HG03060 (cell line): ENCODE measurements at regions not wholly inside any gene's neighbourhood (a gene's known extent, or its start where the extent isn't known, plus 50 kb on each side); places are given as distances from the start of the nearest gene placed in this dataset.

Experiments
- ATAC-seq: cut with Tn5 transposase; IDR thresholded peaks from one replicate; pipeline ENCODE4 v1.9.1; 2021; ENCODE audit warnings: low read depth, moderate number of reproducible peaks; ENCODE audit not compliant: unreplicated experiment

GRCh38 chr12:104814944-104815343, 143.1 kb downstream of the SLC41A2 start:
- no peak for ATAC-seq
